GM18505 (cell line): ENCODE measurements at regions not wholly inside any gene's neighbourhood (a gene's known extent, or its start where the extent isn't known, plus 50 kb on each side); places are given as distances from the start of the nearest gene placed in this dataset.

Experiments used
- ATAC-seq: cut with Tn5 transposase; IDR thresholded peaks from one replicate; pipeline ENCODE4 v1.9.1; 2021; ENCODE audit not compliant: unreplicated experiment
- POLR2A ChIP-seq: IDR thresholded peaks from 4 replicates; pipeline ENCODE4 v1.6.1; 2011; ENCODE audit warnings: borderline replicate concordance; ENCODE audit not compliant: insufficient read depth, insufficient read length; ENCODE audit errors: extremely low read depth

GRCh38 chr5:68711293-68712200, 382.3 kb upstream of the SLC30A5 start:
- ATAC-seq, result peak; percentile 96
- no peak for TF ChIP-seq POLR2A

- TF ChIP-seq POLR2A, result no peak
- ATAC-seq, result no peak
Observed at GRCh38 chr5:68714810-68715209, 379.0 kb upstream of the SLC30A5 start.

DNA sequence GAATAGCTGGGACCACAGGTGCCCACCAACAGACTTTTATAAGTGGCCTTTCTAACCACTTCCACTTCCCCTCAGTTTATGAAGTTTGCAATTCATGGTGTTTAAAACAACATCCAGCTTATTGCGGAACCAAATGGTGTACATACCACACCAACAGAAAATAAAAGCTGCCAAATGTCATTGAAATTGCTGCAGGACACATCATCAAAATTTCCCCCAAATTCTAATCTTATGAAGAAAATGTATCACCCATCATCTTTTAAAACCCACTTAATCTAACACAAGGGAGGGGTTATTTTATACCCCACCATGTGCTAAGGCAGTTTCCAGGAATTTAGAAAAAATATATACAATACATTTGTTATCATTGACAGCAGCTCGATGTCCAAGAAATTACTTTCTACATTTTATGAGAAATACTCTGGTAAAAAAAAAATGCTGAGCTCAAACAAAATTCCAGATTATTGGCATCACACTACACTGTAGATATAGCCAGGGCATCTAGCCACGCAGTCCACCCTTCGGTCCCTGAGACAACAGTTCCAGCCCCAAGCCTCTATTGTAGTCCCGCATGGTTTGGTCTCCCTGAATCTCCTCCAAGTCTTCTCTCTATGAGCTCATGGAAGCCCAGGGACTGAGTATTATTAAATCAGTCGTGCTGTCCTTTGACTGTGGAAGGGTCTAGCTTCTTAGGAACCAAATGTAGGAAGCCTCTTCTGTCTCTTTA, 372.8 kb upstream of the SLC30A5 start:
- TF ChIP-seq POLR2A, result no peak
- ATAC-seq, result no peak

GRCh38 chr5:68722357-68722756, 371.5 kb upstream of the SLC30A5 start:
- TF ChIP-seq POLR2A, result no peak
- ATAC-seq, result no peak

DNA sequence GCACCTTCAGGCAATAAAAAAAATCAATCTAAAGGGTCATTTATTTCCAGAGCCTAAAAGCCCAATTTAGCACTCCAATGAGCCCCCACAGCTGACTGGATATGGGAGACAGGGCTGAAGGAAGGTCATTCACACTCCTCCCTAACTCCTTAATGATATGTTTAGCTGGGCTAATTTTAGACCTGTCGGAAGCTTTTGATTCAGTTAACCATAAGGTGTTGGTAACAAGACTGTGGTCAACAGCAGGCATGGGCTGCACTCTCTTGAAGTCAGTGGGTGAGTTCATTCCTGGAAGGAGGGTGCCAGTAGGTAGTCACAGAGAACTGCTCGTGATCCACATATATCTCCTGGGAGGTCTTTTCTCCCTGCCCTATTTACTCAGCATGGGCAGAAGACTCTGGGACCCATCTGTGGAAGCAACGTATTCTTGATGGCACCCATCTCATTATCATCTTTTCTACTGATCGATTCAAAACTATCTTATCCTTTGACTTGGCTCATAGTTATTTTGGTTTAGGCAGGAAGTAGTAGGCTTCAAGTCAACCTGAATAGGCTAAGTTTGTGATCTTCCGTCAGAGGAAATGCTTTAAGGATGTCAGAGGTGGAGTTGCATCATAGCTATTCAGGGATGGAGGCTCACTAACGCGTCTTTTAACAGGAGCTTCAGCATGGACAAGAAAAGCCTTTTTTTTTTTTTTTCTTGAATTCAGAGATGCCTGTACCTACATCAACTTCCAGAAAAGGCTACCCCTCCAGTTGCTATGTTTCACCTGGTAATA, 367.7 kb upstream of the SLC30A5 start:
- no peak for TF ChIP-seq POLR2A
- ATAC-seq, result no peak

DNA sequence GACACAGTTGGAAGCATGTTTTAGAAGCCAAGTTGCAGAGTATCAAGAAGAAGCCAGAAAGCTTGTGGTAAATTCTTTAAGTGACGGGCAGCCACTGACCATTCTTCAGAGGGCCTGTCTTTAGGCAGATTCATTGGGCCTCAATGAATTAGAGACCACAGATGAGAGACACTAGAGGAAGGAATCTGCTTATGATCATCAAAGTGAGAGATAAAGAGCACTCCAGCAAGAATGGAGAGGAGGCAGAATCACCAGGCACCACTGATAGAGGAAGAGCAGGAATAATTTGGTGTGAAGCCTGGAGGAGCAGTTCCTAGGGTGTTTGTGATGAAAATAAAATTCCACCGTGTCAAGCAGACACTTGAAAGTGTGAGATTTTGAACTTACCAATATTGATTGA, 365.9 kb upstream of the SLC30A5 start:
- ATAC-seq, result no peak
- TF ChIP-seq POLR2A, result no peak

- no peak for TF ChIP-seq POLR2A
- no peak for ATAC-seq
Observed at GRCh38 chr5:68729678-68730077, 364.1 kb upstream of the SLC30A5 start.

GRCh38 chr5:68730220-68730978, 363.4 kb upstream of the SLC30A5 start:
- no peak for ATAC-seq

GRCh38 chr5:68730979-68731654, 362.7 kb upstream of the SLC30A5 start:
- ATAC-seq, result no peak
- no peak for TF ChIP-seq POLR2A

More at GRCh38 chr5:68730220-68730978, 363.4 kb upstream of the SLC30A5 start:
- no peak for TF ChIP-seq POLR2A

- ATAC-seq, result no peak
- TF ChIP-seq POLR2A, result no peak
Observed at GRCh38 chr5:68732251-68732650, 361.6 kb upstream of the SLC30A5 start.

GRCh38 chr5:68734781-68735180, 359.0 kb upstream of the SLC30A5 start:
- no peak for ATAC-seq
- TF ChIP-seq POLR2A, result no peak

GRCh38 chr5:68738236-68738635, 355.6 kb upstream of the SLC30A5 start:
- ATAC-seq, result no peak
- TF ChIP-seq POLR2A, result no peak

DNA sequence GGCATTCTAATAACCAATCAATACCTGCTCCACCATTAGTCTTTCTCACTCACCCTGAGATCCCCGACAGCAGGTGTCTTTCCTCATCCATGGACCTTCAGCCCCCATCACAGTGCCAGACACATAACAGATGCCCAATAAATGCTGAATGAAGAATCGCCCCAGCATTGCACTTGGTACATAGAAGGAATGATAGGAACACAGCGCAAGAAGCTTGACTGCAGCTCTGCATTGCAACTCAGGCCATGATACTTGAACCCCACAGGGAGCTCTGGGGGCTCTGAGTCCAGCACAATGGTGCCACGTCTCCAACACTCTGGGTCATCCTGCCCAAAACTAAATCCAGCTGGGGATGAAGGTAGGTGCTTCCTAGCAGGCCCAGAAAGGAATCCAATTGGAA, 355.0 kb upstream of the SLC30A5 start:
- TF ChIP-seq POLR2A, result no peak

DNA sequence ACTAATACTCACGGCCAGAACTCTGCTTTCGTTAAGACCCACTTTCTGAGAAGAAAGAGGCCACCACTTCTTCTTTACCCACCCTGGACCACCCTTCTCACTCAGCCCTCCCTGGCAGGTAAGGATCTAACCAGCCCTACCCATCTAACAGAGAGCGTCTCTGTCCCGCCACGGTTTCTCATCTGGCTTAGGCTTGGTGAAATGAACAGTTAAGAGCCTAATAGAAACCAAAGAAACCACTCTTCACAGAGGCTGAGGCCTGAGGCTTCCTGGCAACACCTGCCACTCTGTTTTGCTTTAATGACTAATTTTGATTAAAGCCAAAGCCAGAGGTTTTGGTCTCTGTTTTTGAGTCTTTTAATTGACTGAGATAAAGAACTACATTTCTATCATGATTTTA, 354.1 kb upstream of the SLC30A5 start:
- ATAC-seq, result peak; percentile 53
- TF ChIP-seq POLR2A, result no peak

More for the DNA sequence above, 355.0 kb upstream of the SLC30A5 start:
- ATAC-seq, result no peak
